ENCODE measurements at regions not wholly inside any gene's neighbourhood (a gene's known extent, or its start where the extent isn't known, plus 50 kb on each side); places are given as distances from the start of the nearest gene placed in this dataset.

DNA sequence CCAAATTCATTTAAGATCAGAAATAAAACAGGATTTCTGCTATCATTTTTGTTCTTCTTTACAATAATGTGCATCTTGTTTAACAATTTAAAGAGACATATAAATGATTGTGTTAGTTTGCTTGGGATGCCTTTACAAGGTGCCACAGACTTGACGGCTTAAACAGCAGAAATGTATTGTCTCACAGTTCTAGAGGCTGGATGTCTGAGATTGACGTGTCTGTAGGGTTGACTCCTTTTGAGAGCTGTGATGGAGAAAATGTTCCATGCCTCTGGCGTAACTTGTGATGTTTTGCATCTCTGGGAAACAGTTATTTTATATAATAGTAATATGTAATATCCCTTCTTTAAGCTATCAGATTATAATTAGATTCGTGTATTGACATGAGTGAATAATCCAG is 1091.6 kb upstream of the PRMT6 start:
- intact Hi-C loops (cut with DNase I; ENCODE audit: low total_unique reads), result no loop called here
- no peak for TF ChIP-seq POLR2A (IDR thresholded peaks at IDR 0.05)
- TF ChIP-seq, protein P1, sequence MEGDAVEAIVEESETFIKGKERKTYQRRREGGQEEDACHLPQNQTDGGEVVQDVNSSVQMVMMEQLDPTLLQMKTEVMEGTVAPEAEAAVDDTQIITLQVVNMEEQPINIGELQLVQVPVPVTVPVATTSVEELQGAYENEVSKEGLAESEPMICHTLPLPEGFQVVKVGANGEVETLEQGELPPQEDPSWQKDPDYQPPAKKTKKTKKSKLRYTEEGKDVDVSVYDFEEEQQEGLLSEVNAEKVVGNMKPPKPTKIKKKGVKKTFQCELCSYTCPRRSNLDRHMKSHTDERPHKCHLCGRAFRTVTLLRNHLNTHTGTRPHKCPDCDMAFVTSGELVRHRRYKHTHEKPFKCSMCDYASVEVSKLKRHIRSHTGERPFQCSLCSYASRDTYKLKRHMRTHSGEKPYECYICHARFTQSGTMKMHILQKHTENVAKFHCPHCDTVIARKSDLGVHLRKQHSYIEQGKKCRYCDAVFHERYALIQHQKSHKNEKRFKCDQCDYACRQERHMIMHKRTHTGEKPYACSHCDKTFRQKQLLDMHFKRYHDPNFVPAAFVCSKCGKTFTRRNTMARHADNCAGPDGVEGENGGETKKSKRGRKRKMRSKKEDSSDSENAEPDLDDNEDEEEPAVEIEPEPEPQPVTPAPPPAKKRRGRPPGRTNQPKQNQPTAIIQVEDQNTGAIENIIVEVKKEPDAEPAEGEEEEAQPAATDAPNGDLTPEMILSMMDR (IDR thresholded peaks at IDR 0.05 in 4 of 5, conservative IDR thresholded peaks at IDR 0.05 in 1 of 5), result no peak
- H3K27me3 ChIP-seq, result no peaks in the 10 kb centered on the region
- no peak overlapping the region for H3K4me3 ChIP-seq
- no peak overlapping the region for H3K27ac ChIP-seq
- in situ Hi-C loops (cut with MboI; ENCODE audit: low sequenced_read_pairs in 4 of 4), result no loop called here
- H3K36me3 ChIP-seq, result no peaks in the 10 kb centered on the region
- no peaks in the 10 kb centered on the region for H3K4me1 ChIP-seq
- no peaks in the 10 kb centered on the region for H3K9me3 ChIP-seq
- DNase-seq (no peak), ATAC-seq (no peak)

DNA sequence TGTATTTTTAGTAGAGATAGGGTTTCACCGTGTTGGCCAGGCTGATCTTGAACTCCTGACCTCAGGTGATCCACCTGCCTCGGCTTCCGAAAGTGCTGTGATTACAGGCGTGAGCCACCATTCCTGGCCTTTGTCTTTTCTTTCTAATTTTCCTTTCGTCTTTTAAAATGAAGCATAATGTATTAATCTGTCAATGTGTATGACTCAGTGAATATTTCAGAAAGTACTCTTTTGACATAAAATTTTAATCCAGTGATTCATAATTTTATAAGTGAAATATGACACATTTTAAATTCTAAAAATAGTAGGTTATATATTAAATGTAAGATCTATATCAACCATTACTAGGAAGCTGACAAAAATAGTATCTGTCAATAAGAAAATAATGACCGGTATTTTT is 1059.0 kb upstream of the PRMT6 start:
- Histone ChIP-seq H3K9me3 (no peaks in the 10 kb centered on the region), H3K4me3 (no peak overlapping the region), H3K36me3 (no peaks in the 10 kb centered on the region), H3K4me1 (no peaks in the 10 kb centered on the region), H3K27me3 (no peaks in the 10 kb centered on the region), H3K27ac (no peak overlapping the region)
- TF ChIP-seq POLR2A (IDR thresholded peaks at IDR 0.05), result no peak
- TF ChIP-seq, protein P1 (IDR thresholded peaks at IDR 0.05 in 4 of 5, conservative IDR thresholded peaks at IDR 0.05 in 1 of 5), result no peak
- ATAC-seq (no peak), DNase-seq (no peak)
- in situ Hi-C loops (cut with MboI; ENCODE audit: low sequenced_read_pairs in 4 of 4) (no loop called here), intact Hi-C loops (cut with DNase I; ENCODE audit: low total_unique reads) (no loop called here)

DNA sequence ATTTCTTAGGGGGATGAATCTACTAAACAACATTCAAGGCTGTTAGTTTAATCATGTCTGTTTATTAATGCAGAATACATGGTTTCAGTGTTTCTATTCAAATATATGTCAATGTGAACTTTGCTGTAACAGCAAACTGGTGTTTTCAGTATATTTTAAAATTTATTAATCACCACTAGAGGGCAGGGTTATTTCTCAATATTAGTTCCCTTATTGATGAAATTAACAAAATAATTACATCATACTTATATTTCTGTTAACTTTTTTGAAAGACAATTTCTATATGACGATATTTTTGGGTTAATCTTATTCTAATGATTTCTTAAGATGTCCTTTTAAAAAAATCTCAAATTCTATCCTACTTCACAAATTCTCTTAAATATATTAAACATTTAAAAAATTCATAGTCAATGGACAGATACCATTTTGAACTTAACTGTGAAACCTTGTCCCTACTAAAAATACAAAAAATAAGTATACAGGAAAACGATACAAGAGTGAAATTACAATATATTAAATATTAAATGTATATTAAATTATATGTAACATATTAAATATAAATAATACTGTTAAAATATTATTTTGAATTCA is 1034.1 kb upstream of the PRMT6 start:
- no peak for ATAC-seq
- H3K36me3 ChIP-seq, result no peaks in the 10 kb centered on the region
- intact Hi-C loops (cut with DNase I; ENCODE audit: low total_unique reads) (no loop called here), in situ Hi-C loops (cut with MboI; ENCODE audit: low sequenced_read_pairs in 4 of 4) (no loop called here)
- H3K9me3 ChIP-seq, result no peaks in the 10 kb centered on the region
- no peaks in the 10 kb centered on the region for H3K27me3 ChIP-seq
- H3K27ac ChIP-seq, result no peak overlapping the region
- no peaks in the 10 kb centered on the region for H3K4me1 ChIP-seq
- no peak overlapping the region for H3K4me3 ChIP-seq
- TF ChIP-seq, protein P1 (IDR thresholded peaks at IDR 0.05 in 4 of 5, conservative IDR thresholded peaks at IDR 0.05 in 1 of 5), result no peak
- no peak for TF ChIP-seq POLR2A (IDR thresholded peaks at IDR 0.05)
- DNase-seq, result no peak

DNA sequence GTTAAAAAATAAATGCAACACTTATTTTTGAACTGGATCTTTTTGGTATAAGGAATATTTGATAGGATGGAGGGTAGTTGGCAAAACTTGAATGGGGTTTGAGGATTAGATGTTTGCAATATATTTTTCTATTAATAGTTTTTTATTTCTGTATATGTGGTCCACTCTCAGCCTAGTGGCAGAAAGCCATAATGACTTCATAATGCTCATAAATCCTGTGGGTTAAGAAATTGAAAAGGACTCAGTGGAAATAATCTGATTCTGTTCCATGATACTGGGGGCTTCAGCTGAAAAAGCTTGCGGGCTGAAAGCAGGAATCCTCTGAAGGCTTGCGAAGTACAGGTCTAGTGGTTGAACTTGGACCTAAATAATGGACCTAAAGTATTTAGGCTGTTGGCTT is 1028.6 kb upstream of the PRMT6 start:
- DNase-seq, result no peak
- TF ChIP-seq, protein P1 (IDR thresholded peaks at IDR 0.05 in 4 of 5, conservative IDR thresholded peaks at IDR 0.05 in 1 of 5), result no peak
- TF ChIP-seq POLR2A (IDR thresholded peaks at IDR 0.05), result no peak
- Histone ChIP-seq H3K4me3 (no peak overlapping the region), H3K9me3 (no peaks in the 10 kb centered on the region), H3K36me3 (no peaks in the 10 kb centered on the region), H3K27ac (no peak overlapping the region), H3K27me3 (no peaks in the 10 kb centered on the region), H3K4me1 (no peaks in the 10 kb centered on the region)
- no peak for ATAC-seq
- intact Hi-C loops (cut with DNase I; ENCODE audit: low total_unique reads), result no loop called here
- in situ Hi-C loops (cut with MboI; ENCODE audit: low sequenced_read_pairs in 4 of 4), result no loop called here

DNA sequence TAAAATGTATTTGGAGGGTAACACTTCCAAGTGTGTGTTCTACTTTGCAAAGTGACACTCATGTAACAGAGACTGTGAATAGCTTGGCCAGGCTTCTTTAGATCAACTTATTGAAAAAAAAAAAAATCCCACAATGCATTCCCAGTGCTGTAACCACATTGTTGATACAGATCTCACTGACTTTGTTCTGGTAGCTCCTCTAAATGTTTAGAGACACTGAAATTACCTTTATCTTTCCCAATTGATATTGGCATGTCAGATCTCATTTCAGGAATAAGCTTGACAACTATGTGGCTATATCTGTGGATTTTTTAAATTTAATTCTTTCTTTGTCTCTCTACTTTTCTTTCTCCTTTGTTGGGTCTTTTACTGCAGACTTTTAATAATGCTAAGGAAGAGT is 1018.9 kb upstream of the PRMT6 start:
- Histone ChIP-seq H3K36me3 (no peaks in the 10 kb centered on the region), H3K9me3 (no peaks in the 10 kb centered on the region), H3K4me3 (no peak overlapping the region), H3K4me1 (no peaks in the 10 kb centered on the region), H3K27ac (no peak overlapping the region), H3K27me3 (no peaks in the 10 kb centered on the region)
- no peak for ATAC-seq
- TF ChIP-seq, protein P1 (IDR thresholded peaks at IDR 0.05 in 4 of 5, conservative IDR thresholded peaks at IDR 0.05 in 1 of 5), result no peak
- no peak for TF ChIP-seq POLR2A (IDR thresholded peaks at IDR 0.05)
- intact Hi-C loops (cut with DNase I; ENCODE audit: low total_unique reads), result no loop called here
- DNase-seq, result no peak
- in situ Hi-C loops (cut with MboI; ENCODE audit: low sequenced_read_pairs in 4 of 4), result no loop called here
